Smooth muscle cell (in vitro differentiated cells): ENCODE measurements at regions not wholly inside any gene's neighbourhood (a gene's known extent, or its start where the extent isn't known, plus 50 kb on each side); places are given as distances from the start of the nearest gene placed in this dataset.
A peak's percentile ranks its signal among the peaks of the same experiment; 100 is the strongest.
"Not testable (repeated sequence)": the region's sequence is repeated elsewhere in the genome, so short reads cannot be mapped to it uniquely, and the experiment has no call there.

Source experiments
- DNase-seq: peaks from one replicate; lab custom pipeline; 2025; ENCODE audit not compliant: unreplicated experiment; lab: John Stamatoyannopoulos, UW
- H2AFZ ChIP-seq: fragments of 200-600 bp; sonication (generic); 2 replicates; pipeline ENCODE4 v1.6.0; 2016; ENCODE audit warnings: antibody characterized with exemption, low read depth, mild to moderate bottlenecking
- H3F3A ChIP-seq: fragments of 200-600 bp; sonication (generic); 2 replicates; pipeline ENCODE4 v1.6.0; 2017; ENCODE audit warnings: antibody characterized with exemption, low read depth
- H3K27ac ChIP-seq: fragments of 200-600 bp; sonication (generic); 2 replicates; pipeline ENCODE4 v1.5.1; 2016; ENCODE audit warnings: low read depth, mild to moderate bottlenecking
- H3K27me3 ChIP-seq: fragments of 200-600 bp; sonication (generic); 2 replicates; pipeline ENCODE4 v1.6.1; 2016; ENCODE audit warnings: low read depth, mild to moderate bottlenecking
- H3K36me3 ChIP-seq: fragments of 200-600 bp; sonication (generic); 2 replicates; pipeline ENCODE4 v1.5.1; 2016; ENCODE audit warnings: low read depth
- H3K4me1 ChIP-seq: fragments of 200-600 bp; sonication (generic); 2 replicates; pipeline ENCODE4 v1.5.1; 2016; ENCODE audit warnings: low read depth
- H3K4me2 ChIP-seq: fragments of 200-600 bp; sonication (generic); 2 replicates; pipeline ENCODE4 v1.6.0; 2016; ENCODE audit warnings: mild to moderate bottlenecking
- H3K4me3 ChIP-seq: fragments of 200-600 bp; sonication (generic); 2 replicates; pipeline ENCODE4 v1.5.1; 2016; ENCODE audit warnings: mild to moderate bottlenecking
- H3K79me2 ChIP-seq: fragments of 200-600 bp; sonication (generic); 2 replicates; pipeline ENCODE4 v1.6.0; 2016; ENCODE audit warnings: low read depth, mild to moderate bottlenecking
- H3K9ac ChIP-seq: fragments of 200-600 bp; sonication (generic); 2 replicates; pipeline ENCODE4 v1.6.0; 2016; ENCODE audit warnings: low read depth
- H3K9me3 ChIP-seq: fragments of 200-600 bp; sonication (generic); replicated peaks from 2 replicates; pipeline ENCODE4 v1.5.1; 2016; ENCODE audit warnings: low read depth
- H4K20me1 ChIP-seq: fragments of 200-600 bp; sonication (generic); 2 replicates; pipeline ENCODE4 v1.6.0; 2016; ENCODE audit warnings: low read depth
- WGBS: methylation state at CpG from one replicate; pipeline ENCODE4 v1.1.7; 2016; ENCODE audit warnings: low lambda C conversion rate; 5-methylcytosine and 5-hydroxymethylcytosine counted together
- TF ChIP-seq, protein P1 (sequence below): fragments of 200-600 bp; sonication (generic); IDR thresholded peaks from 2 replicates; pipeline ENCODE4 v1.5.1; 2017; ENCODE audit warnings: borderline replicate concordance, mild to moderate bottlenecking, antibody characterized with exemption; ENCODE audit not compliant: insufficient read depth, poor library complexity, severe bottlenecking

DNA sequence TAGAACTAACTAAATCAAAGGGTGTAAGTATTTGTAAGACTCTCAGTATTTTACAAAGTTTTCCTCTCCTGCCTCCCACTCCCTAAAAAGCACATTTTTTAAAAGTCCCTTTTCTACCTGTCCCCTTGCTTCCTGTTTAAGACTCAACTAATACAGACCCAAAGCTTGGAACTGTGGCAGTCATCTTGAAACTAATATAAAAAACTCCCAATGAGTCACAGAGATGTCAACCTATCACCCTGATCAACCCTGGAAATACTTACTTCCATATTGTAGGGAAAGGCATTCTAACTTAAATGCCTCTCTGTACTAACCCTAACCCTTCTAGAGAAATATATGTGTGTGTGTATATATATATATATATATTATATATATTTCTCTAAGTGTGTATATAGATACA lies 184.8 kb downstream of the SPTSSA start:
- Histone ChIP-seq H3K79me2 (no peaks in the 10 kb centered on the region), H3K27ac (peak overlapping the region; percentile 58), H3K9me3 (no peaks in the 10 kb centered on the region), H2AFZ (no peak overlapping the region), H3K9ac (no peak overlapping the region), H3K4me1 (peaks cover 13% of the 10 kb centered on the region), H3K27me3 (no peaks in the 10 kb centered on the region), H3K4me2 (no peak overlapping the region), H3K36me3 (no peaks in the 10 kb centered on the region), H4K20me1 (no peaks in the 10 kb centered on the region), H3F3A (peaks cover 11% of the 10 kb centered on the region), H3K4me3 (no peak overlapping the region)
- DNase-seq: no peak
- TF ChIP-seq, protein P1, sequence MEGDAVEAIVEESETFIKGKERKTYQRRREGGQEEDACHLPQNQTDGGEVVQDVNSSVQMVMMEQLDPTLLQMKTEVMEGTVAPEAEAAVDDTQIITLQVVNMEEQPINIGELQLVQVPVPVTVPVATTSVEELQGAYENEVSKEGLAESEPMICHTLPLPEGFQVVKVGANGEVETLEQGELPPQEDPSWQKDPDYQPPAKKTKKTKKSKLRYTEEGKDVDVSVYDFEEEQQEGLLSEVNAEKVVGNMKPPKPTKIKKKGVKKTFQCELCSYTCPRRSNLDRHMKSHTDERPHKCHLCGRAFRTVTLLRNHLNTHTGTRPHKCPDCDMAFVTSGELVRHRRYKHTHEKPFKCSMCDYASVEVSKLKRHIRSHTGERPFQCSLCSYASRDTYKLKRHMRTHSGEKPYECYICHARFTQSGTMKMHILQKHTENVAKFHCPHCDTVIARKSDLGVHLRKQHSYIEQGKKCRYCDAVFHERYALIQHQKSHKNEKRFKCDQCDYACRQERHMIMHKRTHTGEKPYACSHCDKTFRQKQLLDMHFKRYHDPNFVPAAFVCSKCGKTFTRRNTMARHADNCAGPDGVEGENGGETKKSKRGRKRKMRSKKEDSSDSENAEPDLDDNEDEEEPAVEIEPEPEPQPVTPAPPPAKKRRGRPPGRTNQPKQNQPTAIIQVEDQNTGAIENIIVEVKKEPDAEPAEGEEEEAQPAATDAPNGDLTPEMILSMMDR: no peak

DNA sequence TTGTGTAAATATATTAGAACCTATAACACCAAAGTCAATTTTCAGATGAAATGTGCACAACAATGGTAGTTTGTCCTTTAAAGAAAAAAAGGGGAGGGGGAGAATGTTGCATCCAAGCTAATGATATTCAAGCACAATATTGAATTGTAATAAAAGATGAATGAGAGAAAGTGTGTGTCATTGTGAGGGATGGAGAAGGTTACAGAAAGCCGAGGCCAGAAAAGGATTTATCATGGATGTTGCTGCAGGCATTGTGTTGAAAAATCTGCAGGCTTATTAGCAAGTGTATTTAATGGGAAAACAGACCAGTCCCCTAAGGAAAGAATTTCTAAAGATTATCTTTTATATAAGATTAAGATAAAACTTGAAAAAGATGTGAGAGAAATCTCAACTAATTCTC lies 186.5 kb downstream of the SPTSSA start:
- DNase-seq: no peak
- H3K4me3 ChIP-seq: no peak overlapping the region
- TF ChIP-seq, protein P1: no peak
- H3K4me1 ChIP-seq: peaks cover 13% of the 10 kb centered on the region
- peaks cover 11% of the 10 kb centered on the region for H3F3A ChIP-seq
- H4K20me1 ChIP-seq: no peaks in the 10 kb centered on the region
- H2AFZ ChIP-seq: peak overlapping the region; percentile 9
- WGBS: 45% methylated on average over 1 of the region's 1 CpG
- H3K27me3 ChIP-seq: no peaks in the 10 kb centered on the region
- peak overlapping the region; percentile 1 for H3K9ac ChIP-seq
- H3K79me2 ChIP-seq: no peaks in the 10 kb centered on the region
- peak overlapping the region; percentile 58 for H3K27ac ChIP-seq
- no peaks in the 10 kb centered on the region for H3K36me3 ChIP-seq
- H3K9me3 ChIP-seq: no peaks in the 10 kb centered on the region
- peak overlapping the region; percentile 63 for H3K4me2 ChIP-seq

DNA sequence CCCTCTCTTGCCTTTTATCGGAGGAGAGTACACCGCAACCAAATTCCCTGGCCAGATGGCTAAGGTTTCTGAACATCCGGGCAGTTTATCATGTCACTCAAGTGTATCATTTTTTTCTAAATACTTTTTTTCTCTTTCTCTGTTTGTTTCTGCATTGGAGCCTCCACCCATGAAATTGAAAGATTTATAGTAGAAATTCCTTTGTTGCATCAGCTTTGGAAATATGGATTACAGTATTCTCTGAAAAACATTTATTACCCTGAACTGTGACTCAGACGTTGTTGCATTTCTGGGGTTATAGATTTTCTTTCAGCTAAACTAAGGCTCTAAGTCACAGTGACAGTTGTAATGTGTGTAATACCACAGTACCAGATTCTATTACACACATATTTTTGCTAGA lies 187.0 kb downstream of the SPTSSA start:
- no peaks in the 10 kb centered on the region for H3K36me3 ChIP-seq
- no peaks in the 10 kb centered on the region for H4K20me1 ChIP-seq
- peak overlapping the region; percentile 63 for H3K4me2 ChIP-seq
- H3K27ac ChIP-seq: peak overlapping the region; percentile 58
- 72% methylated on average over 4 of the region's 4 CpGs for WGBS
- H3K9ac ChIP-seq: no peak overlapping the region
- H3F3A ChIP-seq: peaks cover 11% of the 10 kb centered on the region
- no peak overlapping the region for H3K4me3 ChIP-seq
- H3K27me3 ChIP-seq: no peaks in the 10 kb centered on the region
- no peaks in the 10 kb centered on the region for H3K79me2 ChIP-seq
- TF ChIP-seq, protein P1: no peak
- DNase-seq: no peak
- H2AFZ ChIP-seq: peak overlapping the region; percentile 70
- no peaks in the 10 kb centered on the region for H3K9me3 ChIP-seq
- H3K4me1 ChIP-seq: peaks cover 13% of the 10 kb centered on the region

DNA sequence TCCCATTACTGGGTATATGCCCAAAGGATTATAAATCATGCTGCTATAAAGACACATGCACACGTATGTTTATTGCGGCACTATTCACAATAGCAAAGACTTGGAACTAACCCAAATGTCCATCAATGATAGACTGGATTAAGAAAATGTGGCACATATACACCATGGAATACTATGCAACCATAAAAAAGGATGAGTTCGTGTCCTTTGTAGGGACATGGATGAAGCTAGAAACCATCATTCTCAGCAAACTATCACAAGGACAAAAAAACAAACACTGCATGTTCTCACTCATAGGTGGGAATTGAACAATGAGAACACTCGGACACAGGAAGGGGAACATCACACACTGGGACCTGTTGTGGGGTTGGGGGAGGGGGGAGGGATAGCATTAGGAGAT lies 188.3 kb downstream of the SPTSSA start:
- peaks cover 13% of the 10 kb centered on the region for H3K4me1 ChIP-seq
- H3K9me3 ChIP-seq, H3K27me3 ChIP-seq: not testable (repeated sequence)

More for the DNA sequence above, 188.3 kb downstream of the SPTSSA start:
- not testable (repeated sequence) for H2AFZ ChIP-seq, H3K4me2 ChIP-seq, H3K36me3 ChIP-seq, H3K27ac ChIP-seq, DNase-seq, H3K79me2 ChIP-seq, H3K4me3 ChIP-seq, H4K20me1 ChIP-seq, H3K9ac ChIP-seq
- peaks cover 11% of the 10 kb centered on the region for H3F3A ChIP-seq
- 86% methylated on average over 2 of the region's 4 CpGs for WGBS
